ENCODE measurements at regions not wholly inside any gene's neighbourhood (a gene's known extent, or its start where the extent isn't known, plus 50 kb on each side); places are given as distances from the start of the nearest gene placed in this dataset.
"Not testable (repeated sequence)": the region's sequence is repeated elsewhere in the genome, so short reads cannot be mapped to it uniquely, and the experiment has no call there.

- Histone ChIP-seq H3K27ac (ENCODE audit: low read length) (no peak overlapping the region), H3K4me3 (ENCODE audit: low read length in 2 of 2) (no peak overlapping the region), H3K9ac (ENCODE audit: low read length in 2 of 2) (no peak overlapping the region), H3K9me3 (ENCODE audit: control insufficient read depth in 2 of 2, low read length in 2 of 2) (no peaks in the 10 kb centered on the region), H3K36me3 (ENCODE audit: control insufficient read depth in 2 of 2, insufficient read depth in 2 of 2, low read length in 2 of 2) (no peaks in the 10 kb centered on the region), H3K4me1 (ENCODE audit: control insufficient read depth, insufficient read depth, low read length) (no peaks in the 10 kb centered on the region), H3K27me3 (ENCODE audit: control insufficient read depth in 1 of 2, insufficient read depth in 2 of 2, low read length in 2 of 2) (no peaks in the 10 kb centered on the region)
Measured at GRCh38 chr6:80988892-80989291, 763.6 kb downstream of the TENT5A start.

- Histone ChIP-seq H3K4me1 (ENCODE audit: control insufficient read depth, insufficient read depth, low read length) (no peaks in the 10 kb centered on the region), H3K9me3 (ENCODE audit: control insufficient read depth in 2 of 2, low read length in 2 of 2) (no peaks in the 10 kb centered on the region), H3K36me3 (ENCODE audit: control insufficient read depth in 2 of 2, insufficient read depth in 2 of 2, low read length in 2 of 2) (no peaks in the 10 kb centered on the region), H3K27me3 (ENCODE audit: control insufficient read depth in 1 of 2, insufficient read depth in 2 of 2, low read length in 2 of 2) (no peaks in the 10 kb centered on the region), H3K9ac (ENCODE audit: low read length in 2 of 2) (no peak overlapping the region), H3K27ac (ENCODE audit: low read length) (no peak overlapping the region), H3K4me3 (ENCODE audit: low read length in 2 of 2) (no peak overlapping the region)
Measured at GRCh38 chr6:80988286-80988685, 764.2 kb downstream of the TENT5A start.

- not testable (repeated sequence) for H3K27me3 ChIP-seq (ENCODE audit: control insufficient read depth in 1 of 2, insufficient read depth in 2 of 2, low read length in 2 of 2); H3K36me3 ChIP-seq (ENCODE audit: control insufficient read depth in 2 of 2, insufficient read depth in 2 of 2, low read length in 2 of 2)
Measured at GRCh38 chr6:80981226-80981625, 771.3 kb downstream of the TENT5A start.

GRCh38 chr6:80976336-80976735 lies 776.1 kb downstream of the TENT5A start:
- Histone ChIP-seq H3K36me3 (ENCODE audit: control insufficient read depth in 2 of 2, insufficient read depth in 2 of 2, low read length in 2 of 2) (no peaks in the 10 kb centered on the region), H3K4me1 (ENCODE audit: control insufficient read depth, insufficient read depth, low read length) (no peaks in the 10 kb centered on the region), H3K9ac (ENCODE audit: low read length in 2 of 2) (no peak overlapping the region), H3K27me3 (ENCODE audit: control insufficient read depth in 1 of 2, insufficient read depth in 2 of 2, low read length in 2 of 2) (no peaks in the 10 kb centered on the region), H3K27ac (ENCODE audit: low read length) (no peak overlapping the region), H3K9me3 (ENCODE audit: control insufficient read depth in 2 of 2, low read length in 2 of 2) (no peaks in the 10 kb centered on the region), H3K4me3 (ENCODE audit: low read length in 2 of 2) (no peak overlapping the region)

More at GRCh38 chr6:80981226-80981625, 771.3 kb downstream of the TENT5A start:
- not testable (repeated sequence) for H3K9ac ChIP-seq (ENCODE audit: low read length in 2 of 2); H3K4me3 ChIP-seq (ENCODE audit: low read length in 2 of 2); H3K9me3 ChIP-seq (ENCODE audit: control insufficient read depth in 2 of 2, low read length in 2 of 2); H3K4me1 ChIP-seq (ENCODE audit: control insufficient read depth, insufficient read depth, low read length); H3K27ac ChIP-seq (ENCODE audit: low read length)

GRCh38 chr6:80974579-80974978 lies 777.9 kb downstream of the TENT5A start:
- no peaks in the 10 kb centered on the region for H3K4me1 ChIP-seq (ENCODE audit: control insufficient read depth, insufficient read depth, low read length)
- no peaks in the 10 kb centered on the region for H3K9me3 ChIP-seq (ENCODE audit: control insufficient read depth in 2 of 2, low read length in 2 of 2)
- H3K36me3 ChIP-seq (ENCODE audit: control insufficient read depth in 2 of 2, insufficient read depth in 2 of 2, low read length in 2 of 2): no peaks in the 10 kb centered on the region
- no peak overlapping the region for H3K4me3 ChIP-seq (ENCODE audit: low read length in 2 of 2)
- no peaks in the 10 kb centered on the region for H3K27me3 ChIP-seq (ENCODE audit: control insufficient read depth in 1 of 2, insufficient read depth in 2 of 2, low read length in 2 of 2)
- H3K9ac ChIP-seq (ENCODE audit: low read length in 2 of 2): no peak overlapping the region
- no peak overlapping the region for H3K27ac ChIP-seq (ENCODE audit: low read length)

- Histone ChIP-seq H3K4me1 (ENCODE audit: control insufficient read depth, insufficient read depth, low read length) (no peaks in the 10 kb centered on the region), H3K36me3 (ENCODE audit: control insufficient read depth in 2 of 2, insufficient read depth in 2 of 2, low read length in 2 of 2) (no peaks in the 10 kb centered on the region), H3K9ac (ENCODE audit: low read length in 2 of 2) (no peak overlapping the region), H3K27ac (ENCODE audit: low read length) (no peak overlapping the region), H3K9me3 (ENCODE audit: control insufficient read depth in 2 of 2, low read length in 2 of 2) (no peaks in the 10 kb centered on the region), H3K27me3 (ENCODE audit: control insufficient read depth in 1 of 2, insufficient read depth in 2 of 2, low read length in 2 of 2) (no peaks in the 10 kb centered on the region), H3K4me3 (ENCODE audit: low read length in 2 of 2) (no peak overlapping the region)
Measured at GRCh38 chr6:80969439-80969838, 783.0 kb downstream of the TENT5A start.

GRCh38 chr6:80967609-80968008 lies 784.9 kb downstream of the TENT5A start:
- no peak overlapping the region for H3K4me3 ChIP-seq (ENCODE audit: low read length in 2 of 2)
- no peak overlapping the region for H3K27ac ChIP-seq (ENCODE audit: low read length)
- H3K9me3 ChIP-seq (ENCODE audit: control insufficient read depth in 2 of 2, low read length in 2 of 2): no peaks in the 10 kb centered on the region
- no peaks in the 10 kb centered on the region for H3K4me1 ChIP-seq (ENCODE audit: control insufficient read depth, insufficient read depth, low read length)
- no peaks in the 10 kb centered on the region for H3K27me3 ChIP-seq (ENCODE audit: control insufficient read depth in 1 of 2, insufficient read depth in 2 of 2, low read length in 2 of 2)
- no peak overlapping the region for H3K9ac ChIP-seq (ENCODE audit: low read length in 2 of 2)
- H3K36me3 ChIP-seq (ENCODE audit: control insufficient read depth in 2 of 2, insufficient read depth in 2 of 2, low read length in 2 of 2): no peaks in the 10 kb centered on the region

- H3K27ac ChIP-seq (ENCODE audit: low read length): no peak overlapping the region
- H3K9ac ChIP-seq (ENCODE audit: low read length in 2 of 2): no peak overlapping the region
- no peaks in the 10 kb centered on the region for H3K27me3 ChIP-seq (ENCODE audit: control insufficient read depth in 1 of 2, insufficient read depth in 2 of 2, low read length in 2 of 2)
- H3K4me1 ChIP-seq (ENCODE audit: control insufficient read depth, insufficient read depth, low read length): peaks cover 4% of the 10 kb centered on the region
- H3K4me3 ChIP-seq (ENCODE audit: low read length in 2 of 2): no peak overlapping the region
- H3K9me3 ChIP-seq (ENCODE audit: control insufficient read depth in 2 of 2, low read length in 2 of 2): no peaks in the 10 kb centered on the region
- H3K36me3 ChIP-seq (ENCODE audit: control insufficient read depth in 2 of 2, insufficient read depth in 2 of 2, low read length in 2 of 2): no peaks in the 10 kb centered on the region
Measured at GRCh38 chr6:80962382-80962781, 790.1 kb downstream of the TENT5A start.

GRCh38 chr6:80961166-80961565 lies 791.3 kb downstream of the TENT5A start:
- H3K4me3 ChIP-seq (ENCODE audit: low read length in 2 of 2): no peak overlapping the region
- H3K36me3 ChIP-seq (ENCODE audit: control insufficient read depth in 2 of 2, insufficient read depth in 2 of 2, low read length in 2 of 2): no peaks in the 10 kb centered on the region
- H3K9ac ChIP-seq (ENCODE audit: low read length in 2 of 2): no peak overlapping the region
- no peaks in the 10 kb centered on the region for H3K27me3 ChIP-seq (ENCODE audit: control insufficient read depth in 1 of 2, insufficient read depth in 2 of 2, low read length in 2 of 2)
- no peaks in the 10 kb centered on the region for H3K9me3 ChIP-seq (ENCODE audit: control insufficient read depth in 2 of 2, low read length in 2 of 2)
- H3K27ac ChIP-seq (ENCODE audit: low read length): no peak overlapping the region
- H3K4me1 ChIP-seq (ENCODE audit: control insufficient read depth, insufficient read depth, low read length): peaks cover 4% of the 10 kb centered on the region

GRCh38 chr6:80959034-80959433 lies 793.4 kb downstream of the TENT5A start:
- H3K4me1 ChIP-seq (ENCODE audit: control insufficient read depth, insufficient read depth, low read length): peaks cover 4% of the 10 kb centered on the region
- H3K27me3 ChIP-seq (ENCODE audit: control insufficient read depth in 1 of 2, insufficient read depth in 2 of 2, low read length in 2 of 2): no peaks in the 10 kb centered on the region
- H3K9ac ChIP-seq (ENCODE audit: low read length in 2 of 2): no peak overlapping the region
- no peak overlapping the region for H3K4me3 ChIP-seq (ENCODE audit: low read length in 2 of 2)
- no peaks in the 10 kb centered on the region for H3K36me3 ChIP-seq (ENCODE audit: control insufficient read depth in 2 of 2, insufficient read depth in 2 of 2, low read length in 2 of 2)
- no peaks in the 10 kb centered on the region for H3K9me3 ChIP-seq (ENCODE audit: control insufficient read depth in 2 of 2, low read length in 2 of 2)
- no peak overlapping the region for H3K27ac ChIP-seq (ENCODE audit: low read length)

- Histone ChIP-seq H3K4me3 (ENCODE audit: low read length in 2 of 2) (no peak overlapping the region), H3K9ac (ENCODE audit: low read length in 2 of 2) (no peak overlapping the region), H3K4me1 (ENCODE audit: control insufficient read depth, insufficient read depth, low read length) (peaks cover 4% of the 10 kb centered on the region), H3K27ac (ENCODE audit: low read length) (no peak overlapping the region), H3K27me3 (ENCODE audit: control insufficient read depth in 1 of 2, insufficient read depth in 2 of 2, low read length in 2 of 2) (no peaks in the 10 kb centered on the region), H3K9me3 (ENCODE audit: control insufficient read depth in 2 of 2, low read length in 2 of 2) (no peaks in the 10 kb centered on the region), H3K36me3 (ENCODE audit: control insufficient read depth in 2 of 2, insufficient read depth in 2 of 2, low read length in 2 of 2) (no peaks in the 10 kb centered on the region)
Measured at GRCh38 chr6:80956898-80957297, 795.6 kb downstream of the TENT5A start.

GRCh38 chr6:80952479-80952878 lies 800.0 kb downstream of the TENT5A start:
- H3K9me3 ChIP-seq (ENCODE audit: control insufficient read depth in 2 of 2, low read length in 2 of 2); H3K36me3 ChIP-seq (ENCODE audit: control insufficient read depth in 2 of 2, insufficient read depth in 2 of 2, low read length in 2 of 2); H3K27ac ChIP-seq (ENCODE audit: low read length); H3K9ac ChIP-seq (ENCODE audit: low read length in 2 of 2); H3K27me3 ChIP-seq (ENCODE audit: control insufficient read depth in 1 of 2, insufficient read depth in 2 of 2, low read length in 2 of 2); H3K4me3 ChIP-seq (ENCODE audit: low read length in 2 of 2); H3K4me1 ChIP-seq (ENCODE audit: control insufficient read depth, insufficient read depth, low read length): not testable (repeated sequence)
